ENCODE measurements at regions not wholly inside any gene's neighbourhood (a gene's known extent, or its start where the extent isn't known, plus 50 kb on each side); places are given as distances from the start of the nearest gene placed in this dataset.
"Not testable (repeated sequence)": the region's sequence is repeated elsewhere in the genome, so short reads cannot be mapped to it uniquely, and the experiment has no call there.

DNA sequence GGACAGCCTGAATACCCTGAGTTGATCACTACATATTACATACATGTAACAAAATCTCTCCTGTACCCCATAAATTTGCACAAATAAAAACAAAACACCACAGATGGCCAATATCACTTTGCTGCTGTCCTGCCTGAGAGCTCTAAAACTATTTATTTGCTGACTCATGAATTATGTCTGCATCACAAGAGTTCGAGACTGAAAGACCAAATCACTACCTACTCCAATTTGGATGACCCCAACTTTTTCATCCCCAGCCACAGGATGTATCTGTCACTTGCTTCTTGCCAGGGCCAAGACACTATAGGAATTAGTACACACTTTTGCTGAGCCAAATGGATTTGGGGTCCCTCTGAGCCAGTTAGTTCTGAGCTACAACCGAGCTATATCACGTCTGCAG is 409.7 kb upstream of the NFE2L3 start:
- Histone ChIP-seq H3K4me1 (ENCODE audit: insufficient read depth, low read length) (no peaks in the 10 kb centered on the region), H3K9me3 (ENCODE audit: insufficient read depth, low read length, severe bottlenecking) (no peaks in the 10 kb centered on the region), H3K79me2 (ENCODE audit: insufficient read depth, low read length) (no peaks in the 10 kb centered on the region), H3K27me3 (ENCODE audit: insufficient read depth, low read length, poor library complexity) (peaks cover 4% of the 10 kb centered on the region), H4K20me1 (ENCODE audit: insufficient read depth, low read length) (no peaks in the 10 kb centered on the region), H3K4me2 (ENCODE audit: insufficient read depth, low read length) (no peak overlapping the region), H3K4me3 (ENCODE audit: low read depth in 1 of 2, low read length in 2 of 2) (no peak overlapping the region), H3K36me3 (ENCODE audit: insufficient read depth, low read length) (no peaks in the 10 kb centered on the region), H2AFZ (ENCODE audit: low read depth, low read length) (no peak overlapping the region), H3K9ac (ENCODE audit: low read depth, low read length) (no peak overlapping the region), H3K27ac (ENCODE audit: low read length) (no peak overlapping the region)
- no peak for TF ChIP-seq EZH2 (IDR thresholded peaks at IDR 0.05; ENCODE audit: borderline replicate concordance, low read depth, low read length, severe bottlenecking)
- TF ChIP-seq, protein P1, sequence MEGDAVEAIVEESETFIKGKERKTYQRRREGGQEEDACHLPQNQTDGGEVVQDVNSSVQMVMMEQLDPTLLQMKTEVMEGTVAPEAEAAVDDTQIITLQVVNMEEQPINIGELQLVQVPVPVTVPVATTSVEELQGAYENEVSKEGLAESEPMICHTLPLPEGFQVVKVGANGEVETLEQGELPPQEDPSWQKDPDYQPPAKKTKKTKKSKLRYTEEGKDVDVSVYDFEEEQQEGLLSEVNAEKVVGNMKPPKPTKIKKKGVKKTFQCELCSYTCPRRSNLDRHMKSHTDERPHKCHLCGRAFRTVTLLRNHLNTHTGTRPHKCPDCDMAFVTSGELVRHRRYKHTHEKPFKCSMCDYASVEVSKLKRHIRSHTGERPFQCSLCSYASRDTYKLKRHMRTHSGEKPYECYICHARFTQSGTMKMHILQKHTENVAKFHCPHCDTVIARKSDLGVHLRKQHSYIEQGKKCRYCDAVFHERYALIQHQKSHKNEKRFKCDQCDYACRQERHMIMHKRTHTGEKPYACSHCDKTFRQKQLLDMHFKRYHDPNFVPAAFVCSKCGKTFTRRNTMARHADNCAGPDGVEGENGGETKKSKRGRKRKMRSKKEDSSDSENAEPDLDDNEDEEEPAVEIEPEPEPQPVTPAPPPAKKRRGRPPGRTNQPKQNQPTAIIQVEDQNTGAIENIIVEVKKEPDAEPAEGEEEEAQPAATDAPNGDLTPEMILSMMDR (IDR thresholded peaks at IDR 0.05; ENCODE audit: borderline replicate concordance, extremely low read depth, low read length, poor library complexity, severe bottlenecking), result no peak
- ATAC-seq (ENCODE audit: insufficient read depth, low read depth) (no peak), DNase-seq (no peak)

GRCh38 chr7:25743670-25744451 is 408.1 kb upstream of the NFE2L3 start:
- not testable (repeated sequence) for H4K20me1 ChIP-seq (ENCODE audit: insufficient read depth, low read length); H2AFZ ChIP-seq (ENCODE audit: low read depth, low read length); H3K4me3 ChIP-seq (ENCODE audit: low read depth in 1 of 2, low read length in 2 of 2); H3K27me3 ChIP-seq (ENCODE audit: insufficient read depth, low read length, poor library complexity); H3K9ac ChIP-seq (ENCODE audit: low read depth, low read length); ATAC-seq (ENCODE audit: insufficient read depth, low read depth); H3K4me1 ChIP-seq (ENCODE audit: insufficient read depth, low read length); H3K27ac ChIP-seq (ENCODE audit: low read length); DNase-seq; H3K4me2 ChIP-seq (ENCODE audit: insufficient read depth, low read length); H3K79me2 ChIP-seq (ENCODE audit: insufficient read depth, low read length); H3K36me3 ChIP-seq (ENCODE audit: insufficient read depth, low read length); H3K9me3 ChIP-seq (ENCODE audit: insufficient read depth, low read length, severe bottlenecking)

GRCh38 chr7:25750744-25751508 is 401.1 kb upstream of the NFE2L3 start:
- DNase-seq, result no peak
- no peak for ATAC-seq (ENCODE audit: insufficient read depth, low read depth)
- no peak overlapping the region for H2AFZ ChIP-seq (ENCODE audit: low read depth, low read length)
- no peak overlapping the region for H3K4me3 ChIP-seq (ENCODE audit: low read depth in 1 of 2, low read length in 2 of 2)
- no peak overlapping the region for H3K4me2 ChIP-seq (ENCODE audit: insufficient read depth, low read length)
- H3K27ac ChIP-seq (ENCODE audit: low read length), result no peak overlapping the region
- H3K9ac ChIP-seq (ENCODE audit: low read depth, low read length), result no peak overlapping the region
- no peak for TF ChIP-seq EZH2 (IDR thresholded peaks at IDR 0.05; ENCODE audit: borderline replicate concordance, low read depth, low read length, severe bottlenecking)
- TF ChIP-seq, protein P1 (IDR thresholded peaks at IDR 0.05; ENCODE audit: borderline replicate concordance, extremely low read depth, low read length, poor library complexity, severe bottlenecking), result no peak
- H3K9me3 ChIP-seq (ENCODE audit: insufficient read depth, low read length, severe bottlenecking), result no peaks in the 10 kb centered on the region
- H3K79me2 ChIP-seq (ENCODE audit: insufficient read depth, low read length), result no peaks in the 10 kb centered on the region
- peaks cover 11% of the 10 kb centered on the region for H3K27me3 ChIP-seq (ENCODE audit: insufficient read depth, low read length, poor library complexity)
- no peaks in the 10 kb centered on the region for H3K4me1 ChIP-seq (ENCODE audit: insufficient read depth, low read length)
- H3K36me3 ChIP-seq (ENCODE audit: insufficient read depth, low read length), result no peaks in the 10 kb centered on the region
- H4K20me1 ChIP-seq (ENCODE audit: insufficient read depth, low read length), result no peaks in the 10 kb centered on the region

DNA sequence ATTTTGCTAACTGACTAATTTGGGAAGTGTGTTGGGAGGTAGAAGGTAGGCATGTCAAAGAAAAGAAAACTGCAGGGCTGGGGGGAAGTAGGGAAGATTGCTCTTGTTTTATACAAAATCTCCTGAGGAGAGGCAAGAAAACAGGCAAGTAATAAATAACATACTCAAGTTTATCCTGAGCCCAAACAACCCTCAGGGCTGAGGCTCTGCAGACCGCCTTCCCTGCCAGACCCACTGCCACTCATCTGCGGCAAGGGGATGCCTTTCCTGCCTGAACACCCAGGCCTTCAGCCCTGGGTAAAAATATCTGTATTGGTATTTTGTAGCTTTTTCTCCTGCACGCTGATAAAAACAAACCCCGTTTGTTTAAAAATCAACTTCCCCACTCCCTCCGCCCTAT is 399.8 kb upstream of the NFE2L3 start:
- TF ChIP-seq EZH2 (IDR thresholded peaks at IDR 0.05; ENCODE audit: borderline replicate concordance, low read depth, low read length, severe bottlenecking), result no peak
- TF ChIP-seq, protein P1 (IDR thresholded peaks at IDR 0.05; ENCODE audit: borderline replicate concordance, extremely low read depth, low read length, poor library complexity, severe bottlenecking), result no peak
- Histone ChIP-seq H3K27ac (ENCODE audit: low read length) (no peak overlapping the region), H3K79me2 (ENCODE audit: insufficient read depth, low read length) (no peaks in the 10 kb centered on the region), H4K20me1 (ENCODE audit: insufficient read depth, low read length) (no peaks in the 10 kb centered on the region), H3K4me1 (ENCODE audit: insufficient read depth, low read length) (no peaks in the 10 kb centered on the region), H3K4me2 (ENCODE audit: insufficient read depth, low read length) (no peak overlapping the region), H3K9me3 (ENCODE audit: insufficient read depth, low read length, severe bottlenecking) (no peaks in the 10 kb centered on the region), H3K4me3 (ENCODE audit: low read depth in 1 of 2, low read length in 2 of 2) (no peak overlapping the region), H3K27me3 (ENCODE audit: insufficient read depth, low read length, poor library complexity) (peaks cover 11% of the 10 kb centered on the region), H2AFZ (ENCODE audit: low read depth, low read length) (no peak overlapping the region), H3K36me3 (ENCODE audit: insufficient read depth, low read length) (no peaks in the 10 kb centered on the region), H3K9ac (ENCODE audit: low read depth, low read length) (no peak overlapping the region)
- ATAC-seq (ENCODE audit: insufficient read depth, low read depth) (no peak), DNase-seq (no peak)
